Neutrophil (primary cell): ENCODE measurements at regions not wholly inside any gene's neighbourhood (a gene's known extent, or its start where the extent isn't known, plus 50 kb on each side); places are given as distances from the start of the nearest gene placed in this dataset.

Experiments
- H3K27ac ChIP-seq: fragments of 200-600 bp; sonication (generic); 2 replicates; pipeline ENCODE4 v1.5.1; 2016; ENCODE audit warnings: mild to moderate bottlenecking, moderate library complexity
- H3K27me3 ChIP-seq: fragments of 200-600 bp; sonication (generic); 2 replicates; pipeline ENCODE4 v1.6.0; 2016; ENCODE audit warnings: mild to moderate bottlenecking
- H3K36me3 ChIP-seq: fragments of 200-600 bp; sonication (generic); 2 replicates; pipeline ENCODE4 v1.5.1; 2017
- H3K4me1 ChIP-seq, 2 experiments: fragments of 200-600 bp in 1 of 2; sonication (generic) in 1 of 2; 1 replicate in 1 of 2; 2 replicates in 1 of 2; pipeline versions ENCODE4 v1.5.1 to v1.6.1; 2013 to 2016; ENCODE audit warnings: low read depth in 1 of 2, low read length in 1 of 2, mild to moderate bottlenecking in 1 of 2, moderate library complexity in 1 of 2; ENCODE audit not compliant: control insufficient read depth in 1 of 2, insufficient read depth in 1 of 2
- H3K4me3 ChIP-seq, 2 experiments: fragments of 200-600 bp in 1 of 2; sonication (generic) in 1 of 2; 1 replicate in 1 of 2; 2 replicates in 1 of 2; pipeline ENCODE4 v1.5.1; 2013 to 2016; ENCODE audit warnings: low read depth in 1 of 2, low read length in 1 of 2, mild to moderate bottlenecking in 1 of 2, moderate library complexity in 1 of 2
- H3K9me3 ChIP-seq: fragments of 200-600 bp; sonication (generic); 2 replicates; pipeline ENCODE4 v1.5.1; 2016
- TF ChIP-seq, protein P1 (sequence below): fragments of 200-600 bp; sonication (generic); IDR thresholded peaks from 2 replicates; pipeline ENCODE4 v1.5.1; 2016; ENCODE audit warnings: antibody characterized with exemption

DNA sequence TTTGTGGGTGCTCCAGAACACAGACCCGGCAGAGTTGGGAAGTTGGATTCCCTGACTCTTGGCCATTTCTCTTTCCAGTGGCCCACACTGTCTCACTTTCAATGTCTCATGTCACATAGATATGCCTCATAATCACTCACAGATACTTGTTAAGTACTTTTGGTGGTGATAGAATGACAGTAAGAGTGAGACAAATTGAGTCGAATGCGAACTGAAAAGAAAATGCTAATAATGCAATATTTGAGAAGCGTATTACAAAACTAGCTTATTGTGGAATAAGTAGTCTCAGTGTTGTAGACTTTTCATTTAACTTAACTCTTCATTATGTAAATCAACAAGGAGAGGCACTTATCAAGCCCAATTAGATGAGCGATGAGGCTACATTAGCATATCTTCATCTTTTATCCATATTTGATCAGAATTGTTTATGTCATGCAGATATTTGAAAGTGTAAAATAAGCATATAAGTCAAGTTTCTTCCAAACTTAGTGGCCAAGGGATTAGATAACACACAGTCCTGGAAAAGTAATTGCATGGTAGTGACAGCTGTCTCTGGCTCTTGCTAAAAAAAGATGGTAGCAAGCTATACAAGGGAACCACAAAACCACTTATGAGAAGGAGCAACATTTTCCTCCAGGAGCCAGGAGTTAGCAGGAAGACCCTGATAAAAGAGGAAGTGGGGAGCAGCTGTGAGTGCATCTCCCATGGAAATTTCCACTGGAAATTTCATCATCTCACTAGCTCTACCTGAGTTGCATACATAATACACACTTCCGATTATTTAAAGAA lies 243.6 kb downstream of the ARRDC4 start:
- H3K9me3 ChIP-seq = no peaks in the 10 kb centered on the region
- H3K27me3 ChIP-seq = peaks cover 7% of the 10 kb centered on the region
- TF ChIP-seq, protein P1, sequence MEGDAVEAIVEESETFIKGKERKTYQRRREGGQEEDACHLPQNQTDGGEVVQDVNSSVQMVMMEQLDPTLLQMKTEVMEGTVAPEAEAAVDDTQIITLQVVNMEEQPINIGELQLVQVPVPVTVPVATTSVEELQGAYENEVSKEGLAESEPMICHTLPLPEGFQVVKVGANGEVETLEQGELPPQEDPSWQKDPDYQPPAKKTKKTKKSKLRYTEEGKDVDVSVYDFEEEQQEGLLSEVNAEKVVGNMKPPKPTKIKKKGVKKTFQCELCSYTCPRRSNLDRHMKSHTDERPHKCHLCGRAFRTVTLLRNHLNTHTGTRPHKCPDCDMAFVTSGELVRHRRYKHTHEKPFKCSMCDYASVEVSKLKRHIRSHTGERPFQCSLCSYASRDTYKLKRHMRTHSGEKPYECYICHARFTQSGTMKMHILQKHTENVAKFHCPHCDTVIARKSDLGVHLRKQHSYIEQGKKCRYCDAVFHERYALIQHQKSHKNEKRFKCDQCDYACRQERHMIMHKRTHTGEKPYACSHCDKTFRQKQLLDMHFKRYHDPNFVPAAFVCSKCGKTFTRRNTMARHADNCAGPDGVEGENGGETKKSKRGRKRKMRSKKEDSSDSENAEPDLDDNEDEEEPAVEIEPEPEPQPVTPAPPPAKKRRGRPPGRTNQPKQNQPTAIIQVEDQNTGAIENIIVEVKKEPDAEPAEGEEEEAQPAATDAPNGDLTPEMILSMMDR = no peak
- no peak overlapping the region for H3K4me3 ChIP-seq
- no peaks in the 10 kb centered on the region for H3K36me3 ChIP-seq
- no peak overlapping the region for H3K27ac ChIP-seq
- no peaks in the 10 kb centered on the region for H3K4me1 ChIP-seq

DNA sequence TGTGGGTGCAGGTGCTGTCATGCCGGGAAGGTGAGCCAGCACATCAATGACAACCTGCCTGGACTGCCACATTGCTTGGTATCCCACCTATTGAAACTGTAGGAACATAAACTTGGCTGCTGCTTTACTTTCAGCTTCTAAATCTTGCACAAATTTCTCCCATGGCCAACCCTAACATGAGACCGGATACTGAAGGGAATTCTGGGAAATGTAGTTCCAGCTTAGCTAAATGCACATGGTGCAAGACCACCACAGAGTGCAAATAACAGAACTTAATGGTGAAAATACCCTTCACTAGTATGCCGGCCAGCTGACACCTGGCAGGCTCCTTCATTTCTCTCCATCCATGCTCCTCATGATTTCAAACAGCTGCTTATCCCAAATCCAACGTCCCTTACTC lies 247.4 kb downstream of the ARRDC4 start:
- TF ChIP-seq, protein P1 = no peak
- Histone ChIP-seq H3K27me3 (peaks cover 7% of the 10 kb centered on the region), H3K4me3 (no peak overlapping the region), H3K27ac (no peak overlapping the region), H3K9me3 (no peaks in the 10 kb centered on the region), H3K4me1 (no peaks in the 10 kb centered on the region), H3K36me3 (no peaks in the 10 kb centered on the region)

DNA sequence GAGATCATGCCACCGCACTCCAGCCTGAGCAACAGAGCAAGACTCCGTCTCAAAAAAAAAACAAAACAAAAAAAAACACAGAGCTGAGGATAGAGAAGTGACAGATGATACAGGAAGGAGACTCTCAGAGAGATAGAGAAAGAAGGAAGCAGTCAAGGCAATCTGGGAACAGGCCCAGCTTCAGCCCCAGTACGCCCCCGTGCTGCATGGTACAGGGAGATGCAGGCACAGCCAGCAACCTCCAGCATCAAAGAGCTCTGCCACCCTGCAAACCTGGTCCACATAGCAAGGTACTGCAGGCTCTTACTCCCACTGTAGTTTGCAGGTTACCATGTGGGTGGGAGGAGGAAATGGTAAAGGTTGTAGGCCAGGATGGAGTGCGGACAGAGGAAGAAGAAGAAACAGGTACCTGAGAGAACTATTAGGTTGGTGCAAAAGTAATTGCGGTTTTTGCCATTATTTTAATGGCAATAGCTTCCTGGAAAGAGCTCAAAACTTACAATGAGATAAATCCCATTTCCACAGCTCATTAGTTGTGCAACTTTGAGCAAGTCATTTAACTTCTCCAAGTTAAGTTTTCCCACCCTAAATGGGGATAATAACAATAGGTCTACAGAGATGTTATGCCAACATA lies 253.0 kb downstream of the ARRDC4 start:
- Histone ChIP-seq H3K9me3 (no peaks in the 10 kb centered on the region), H3K4me3 (no peak overlapping the region), H3K4me1 (no peaks in the 10 kb centered on the region), H3K27me3 (no peaks in the 10 kb centered on the region), H3K27ac (no peak overlapping the region), H3K36me3 (no peaks in the 10 kb centered on the region)
- TF ChIP-seq, protein P1 = no peak

DNA sequence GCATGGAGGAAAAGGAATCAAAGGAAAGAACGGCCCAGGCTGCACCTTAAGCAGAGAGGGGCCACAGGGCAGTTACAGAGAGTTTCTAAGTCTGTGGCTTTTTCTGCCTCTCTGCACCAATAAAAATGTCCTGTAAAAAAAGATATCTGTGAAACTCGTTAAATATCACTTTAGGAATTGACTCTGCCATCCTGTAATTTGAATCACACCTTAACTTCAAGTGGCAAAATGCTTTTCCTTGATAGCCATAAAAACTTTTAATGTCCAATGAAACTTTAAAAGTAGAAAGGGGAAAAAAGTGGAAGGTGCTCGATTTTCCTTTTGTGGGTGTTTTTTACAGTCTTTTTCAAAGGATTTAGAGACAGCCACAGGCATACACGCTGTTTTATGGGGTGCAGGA lies 255.7 kb downstream of the ARRDC4 start:
- Histone ChIP-seq H3K4me3 (no peak overlapping the region), H3K9me3 (no peaks in the 10 kb centered on the region), H3K4me1 (no peaks in the 10 kb centered on the region), H3K27ac (no peak overlapping the region), H3K27me3 (no peaks in the 10 kb centered on the region), H3K36me3 (no peaks in the 10 kb centered on the region)
- TF ChIP-seq, protein P1 = no peak

DNA sequence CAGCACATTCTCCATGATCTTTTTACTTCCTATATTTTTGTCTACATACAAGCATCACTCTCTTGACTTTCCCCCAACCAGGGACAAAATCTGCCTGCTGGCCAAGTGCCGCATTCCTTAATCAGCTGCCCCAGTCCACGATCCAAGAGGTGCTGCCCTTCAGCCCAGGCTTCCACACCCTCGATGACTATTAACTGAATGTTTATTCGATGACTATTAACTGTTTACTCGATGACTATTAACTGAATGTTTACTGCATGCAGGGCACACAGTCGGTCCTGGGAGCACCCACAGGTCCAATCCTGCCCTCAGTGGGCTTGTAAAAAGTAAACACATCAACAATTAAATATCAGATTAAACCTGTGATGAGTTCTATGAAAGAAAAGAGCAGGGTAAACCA lies 256.9 kb downstream of the ARRDC4 start:
- no peaks in the 10 kb centered on the region for H3K4me1 ChIP-seq
- no peaks in the 10 kb centered on the region for H3K36me3 ChIP-seq
- no peaks in the 10 kb centered on the region for H3K9me3 ChIP-seq
- H3K27ac ChIP-seq = no peak overlapping the region
- H3K4me3 ChIP-seq = no peak overlapping the region
- TF ChIP-seq, protein P1 = no peak
- no peaks in the 10 kb centered on the region for H3K27me3 ChIP-seq
